LNCAP (cell line): ENCODE measurements at regions not wholly inside any gene's neighbourhood (a gene's known extent, or its start where the extent isn't known, plus 50 kb on each side); places are given as distances from the start of the nearest gene placed in this dataset.
A peak's percentile ranks its signal among the peaks of the same experiment; 100 is the strongest.

Experiments used
- TF ChIP-seq, protein P1 (sequence below): fragments of 450-650 bp; IDR thresholded peaks from 2 replicates; pipeline ENCODE4 v1.5.1; 2017; ENCODE audit warnings: mild to moderate bottlenecking

DNA sequence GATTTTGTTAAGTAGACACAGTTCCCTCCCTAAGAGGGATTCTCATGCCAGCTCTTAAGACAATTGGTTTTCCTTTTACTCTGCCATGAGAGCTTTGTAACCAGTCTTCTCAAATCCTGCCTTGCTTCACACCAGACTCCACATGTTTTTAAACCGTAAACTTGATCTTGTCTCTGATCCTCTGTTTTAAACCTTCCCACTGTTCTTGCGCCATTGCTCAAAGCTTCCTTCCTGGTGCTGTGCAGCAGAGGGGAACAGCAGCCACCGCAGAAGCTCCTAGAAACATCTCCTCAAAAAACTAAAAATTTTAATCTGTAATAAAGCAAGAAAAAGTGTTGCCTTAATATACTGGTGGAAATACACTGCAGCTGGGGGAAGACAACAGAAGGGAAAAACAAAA lies 154.5 kb upstream of the SATB1 start:
- TF ChIP-seq, protein P1, sequence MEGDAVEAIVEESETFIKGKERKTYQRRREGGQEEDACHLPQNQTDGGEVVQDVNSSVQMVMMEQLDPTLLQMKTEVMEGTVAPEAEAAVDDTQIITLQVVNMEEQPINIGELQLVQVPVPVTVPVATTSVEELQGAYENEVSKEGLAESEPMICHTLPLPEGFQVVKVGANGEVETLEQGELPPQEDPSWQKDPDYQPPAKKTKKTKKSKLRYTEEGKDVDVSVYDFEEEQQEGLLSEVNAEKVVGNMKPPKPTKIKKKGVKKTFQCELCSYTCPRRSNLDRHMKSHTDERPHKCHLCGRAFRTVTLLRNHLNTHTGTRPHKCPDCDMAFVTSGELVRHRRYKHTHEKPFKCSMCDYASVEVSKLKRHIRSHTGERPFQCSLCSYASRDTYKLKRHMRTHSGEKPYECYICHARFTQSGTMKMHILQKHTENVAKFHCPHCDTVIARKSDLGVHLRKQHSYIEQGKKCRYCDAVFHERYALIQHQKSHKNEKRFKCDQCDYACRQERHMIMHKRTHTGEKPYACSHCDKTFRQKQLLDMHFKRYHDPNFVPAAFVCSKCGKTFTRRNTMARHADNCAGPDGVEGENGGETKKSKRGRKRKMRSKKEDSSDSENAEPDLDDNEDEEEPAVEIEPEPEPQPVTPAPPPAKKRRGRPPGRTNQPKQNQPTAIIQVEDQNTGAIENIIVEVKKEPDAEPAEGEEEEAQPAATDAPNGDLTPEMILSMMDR: no peak

DNA sequence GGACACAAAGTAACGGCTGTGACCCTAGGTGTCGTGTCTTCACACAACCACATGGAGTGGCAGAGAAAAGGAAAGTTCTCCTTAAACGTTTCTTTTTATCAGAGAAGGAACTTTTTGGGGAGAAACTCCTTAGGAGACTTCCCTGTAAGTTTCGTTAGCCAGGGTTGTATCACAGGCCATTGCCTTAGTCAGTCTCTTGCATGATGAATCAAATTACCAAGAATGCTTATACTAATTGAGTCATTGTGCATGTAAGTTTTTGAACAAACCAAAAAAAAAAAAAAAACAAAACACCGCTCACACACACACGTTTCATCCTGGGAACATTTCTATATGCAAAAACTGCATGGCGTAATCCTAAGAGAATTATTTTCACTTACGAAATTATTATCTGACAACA lies 150.4 kb upstream of the SATB1 start:
- TF ChIP-seq, protein P1: no peak

DNA sequence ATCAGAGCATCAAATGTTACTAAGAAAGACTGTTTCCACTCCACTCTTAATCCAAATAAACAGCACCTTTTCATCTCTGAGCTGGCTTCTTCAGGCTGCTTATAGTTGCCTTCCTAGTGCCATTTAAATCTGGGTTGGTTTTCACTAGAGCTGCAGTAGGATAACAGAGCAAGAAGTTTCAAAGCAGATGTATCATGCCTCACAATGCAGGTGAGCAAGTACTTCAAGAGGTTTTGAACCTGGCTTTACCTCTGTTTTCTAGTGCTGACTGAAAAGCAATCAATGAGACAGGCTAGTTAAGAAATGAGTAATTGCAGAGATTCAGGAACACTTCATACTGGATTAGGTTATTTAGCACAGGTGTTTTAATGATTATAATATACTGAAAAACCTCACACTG lies 147.7 kb upstream of the SATB1 start:
- TF ChIP-seq, protein P1: no peak

DNA sequence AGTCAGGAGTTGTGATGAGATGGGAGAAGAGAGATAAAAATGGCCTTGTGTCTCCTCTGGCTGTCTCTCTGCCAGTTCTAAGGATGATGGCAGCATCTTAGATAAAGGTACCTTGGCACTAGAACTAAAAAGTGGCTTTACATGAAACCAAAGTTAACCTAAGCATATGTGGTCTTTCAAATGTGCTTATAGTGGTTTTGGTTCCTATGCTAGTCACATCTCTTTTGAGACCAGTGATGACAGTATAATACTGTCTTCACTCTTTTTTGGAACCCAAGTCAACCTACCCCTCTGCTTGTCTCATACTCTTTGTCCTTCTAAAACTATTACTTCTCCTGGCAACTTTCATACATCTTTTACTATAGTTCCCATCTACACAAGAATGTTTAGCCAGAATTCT lies 142.2 kb upstream of the SATB1 start:
- TF ChIP-seq, protein P1: no peak

DNA sequence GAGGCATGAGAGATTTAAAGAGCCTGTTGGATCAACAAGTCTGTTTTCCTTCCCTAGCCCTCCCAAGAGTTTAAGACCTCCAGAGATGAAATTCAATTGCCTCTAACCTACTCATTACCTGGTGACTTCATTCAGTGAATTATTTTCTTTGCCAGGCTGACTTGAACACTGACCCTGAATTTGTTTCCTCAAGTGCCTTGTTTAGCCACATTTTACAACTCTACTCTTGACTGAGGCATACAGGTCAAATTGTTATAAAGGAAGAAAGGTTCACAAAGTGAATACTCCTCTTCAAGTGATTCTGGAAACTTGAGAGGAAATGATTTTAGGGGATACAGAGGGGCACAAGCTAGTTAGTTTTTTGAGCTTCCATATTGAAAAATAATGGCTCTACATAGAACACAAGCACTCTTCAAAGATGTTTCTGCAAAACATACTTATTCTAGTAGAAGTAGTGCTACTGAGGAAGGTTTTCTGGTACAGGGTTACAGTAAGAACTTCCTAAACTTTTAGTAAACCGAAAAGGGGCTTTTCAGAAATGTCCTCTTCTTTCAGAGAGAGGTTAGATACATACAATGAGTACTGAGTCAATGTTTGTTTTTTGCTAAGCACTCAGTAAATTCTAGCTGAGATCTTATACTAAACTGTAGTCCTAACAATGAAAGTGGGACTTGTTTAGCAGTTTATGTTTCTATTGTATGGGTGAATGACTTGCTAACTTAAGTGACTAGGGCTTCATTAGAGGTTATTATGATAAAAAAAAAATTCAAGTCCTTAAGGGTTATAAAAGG lies 137.4 kb upstream of the SATB1 start:
- TF ChIP-seq, protein P1: no peak

DNA sequence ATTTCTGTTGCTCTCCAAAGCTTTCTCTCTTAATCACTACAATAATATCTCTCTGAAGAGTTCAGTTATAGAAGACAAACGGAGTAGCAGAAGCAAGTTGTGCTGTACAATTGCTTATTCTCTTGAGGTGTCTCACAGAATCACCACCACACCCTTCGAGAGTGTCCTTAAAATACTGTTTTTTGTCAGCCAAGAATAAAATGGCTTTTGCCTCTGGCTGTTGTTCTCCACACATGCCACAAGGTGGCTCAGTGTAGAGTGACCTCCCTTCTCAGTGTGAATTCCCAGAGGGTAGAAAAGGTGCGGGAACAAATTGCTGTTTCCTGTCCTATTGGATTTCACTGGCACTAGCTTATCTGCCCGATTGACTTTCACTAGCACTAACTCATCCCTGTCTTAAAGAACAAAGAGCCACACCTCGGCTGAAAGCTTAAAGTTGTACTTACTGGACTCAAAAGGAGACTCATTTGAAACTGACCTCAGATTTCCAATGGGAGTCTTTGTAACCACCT lies 134.2 kb upstream of the SATB1 start:
- TF ChIP-seq, protein P1: peak; percentile 81

DNA sequence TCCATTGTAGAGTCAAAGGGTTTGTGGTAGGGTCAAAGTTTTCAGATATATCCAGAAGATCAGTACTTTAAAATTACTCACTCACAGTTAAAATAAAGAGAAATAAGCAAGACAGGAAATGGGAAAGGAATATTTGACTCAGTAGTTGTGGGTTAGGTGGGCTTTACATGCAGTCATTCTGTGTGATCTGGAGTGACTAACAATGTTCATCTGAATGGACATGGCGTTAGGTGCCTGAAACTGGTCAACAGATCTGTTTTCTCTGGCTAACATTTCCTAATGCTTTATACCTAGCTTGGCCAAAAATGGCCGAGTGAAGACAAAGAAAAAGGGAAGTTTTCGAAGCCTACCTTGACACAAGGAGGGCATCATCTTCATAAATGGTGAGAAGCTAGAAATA lies 133.4 kb upstream of the SATB1 start:
- TF ChIP-seq, protein P1: no peak
